Embryonic facial prominence (tissue), 1 donor: ENCODE measurements at regions not wholly inside any gene's neighbourhood (a gene's known extent, or its start where the extent isn't known, plus 50 kb on each side); places are given as distances from the start of the nearest gene placed in this dataset.
"Not testable (repeated sequence)": the region's sequence is repeated elsewhere in the genome, so short reads cannot be mapped to it uniquely, and the experiment has no call there.

Experiments
- DNase-seq: peaks from one replicate; pipeline ENCODE4 v3.0.0-alpha.2; 2016; ENCODE audit errors: extremely low spot score

GRCh38 chr2:185381631-185382030, 357.0 kb upstream of the FSIP2 start:
- DNase-seq = no peak

GRCh38 chr2:185384822-185385560, 353.6 kb upstream of the FSIP2 start:
- no peak for DNase-seq

GRCh38 chr2:185388226-185388625, 350.4 kb upstream of the FSIP2 start:
- no peak for DNase-seq

- no peak for DNase-seq
Observed at GRCh38 chr2:185391543-185391942, 347.1 kb upstream of the FSIP2 start.

GRCh38 chr2:185393091-185393490, 345.5 kb upstream of the FSIP2 start:
- DNase-seq = no peak

- DNase-seq = no peak
Observed at GRCh38 chr2:185402474-185402873, 336.1 kb upstream of the FSIP2 start.

GRCh38 chr2:185404578-185404977, 334.0 kb upstream of the FSIP2 start:
- no peak for DNase-seq

GRCh38 chr2:185417111-185417510, 321.5 kb upstream of the FSIP2 start:
- DNase-seq = no peak

- DNase-seq = no peak
Observed at GRCh38 chr2:185417688-185418087, 320.9 kb upstream of the FSIP2 start.

GRCh38 chr2:185424958-185425629, 313.5 kb upstream of the FSIP2 start:
- not testable (repeated sequence) for DNase-seq

GRCh38 chr2:185428000-185428399, 310.6 kb upstream of the FSIP2 start:
- DNase-seq = no peak

GRCh38 chr2:185433824-185434223, 304.8 kb upstream of the FSIP2 start:
- DNase-seq = no peak

GRCh38 chr2:185436787-185437372, 301.7 kb upstream of the FSIP2 start:
- DNase-seq = no peak

- DNase-seq = no peak
Observed at GRCh38 chr2:185441486-185442005, 297.1 kb upstream of the FSIP2 start.

GRCh38 chr2:185456517-185456916, 282.1 kb upstream of the FSIP2 start:
- DNase-seq = no peak

- DNase-seq = no peak
Observed at GRCh38 chr2:185463481-185463880, 275.1 kb upstream of the FSIP2 start.

- no peak for DNase-seq
Observed at GRCh38 chr2:185466915-185467314, 271.7 kb upstream of the FSIP2 start.

- no peak for DNase-seq
Observed at GRCh38 chr2:185471441-185471840, 267.2 kb upstream of the FSIP2 start.

GRCh38 chr2:185472574-185472973, 266.0 kb upstream of the FSIP2 start:
- DNase-seq = no peak

- DNase-seq = no peak
Observed at GRCh38 chr2:185473838-185474237, 264.8 kb upstream of the FSIP2 start.

- DNase-seq = no peak
Observed at GRCh38 chr2:185475914-185476313, 262.7 kb upstream of the FSIP2 start.

- DNase-seq = no peak
Observed at GRCh38 chr2:185477452-185477851, 261.2 kb upstream of the FSIP2 start.

GRCh38 chr2:185484602-185485001, 254.0 kb upstream of the FSIP2 start:
- no peak for DNase-seq
